Loucy (cell line): ENCODE measurements at regions not wholly inside any gene's neighbourhood (a gene's known extent, or its start where the extent isn't known, plus 50 kb on each side); places are given as distances from the start of the nearest gene placed in this dataset.

ENCODE experiments used
- CTCF ChIP-seq: fragments of 200-600 bp; sonication (generic); conservative IDR thresholded peaks from 2 replicates; pipeline ENCODE4 v1.5.1; 2014; ENCODE audit warnings: mild to moderate bottlenecking, antibody characterized with exemption, low read length
- EZH2phosphoT487 ChIP-seq: fragments of 200-600 bp; IDR thresholded peaks from 2 replicates; pipeline ENCODE4 v1.6.1; 2018; ENCODE audit warnings: antibody characterized with exemption, mild to moderate bottlenecking, moderate library complexity, borderline replicate concordance

DNA sequence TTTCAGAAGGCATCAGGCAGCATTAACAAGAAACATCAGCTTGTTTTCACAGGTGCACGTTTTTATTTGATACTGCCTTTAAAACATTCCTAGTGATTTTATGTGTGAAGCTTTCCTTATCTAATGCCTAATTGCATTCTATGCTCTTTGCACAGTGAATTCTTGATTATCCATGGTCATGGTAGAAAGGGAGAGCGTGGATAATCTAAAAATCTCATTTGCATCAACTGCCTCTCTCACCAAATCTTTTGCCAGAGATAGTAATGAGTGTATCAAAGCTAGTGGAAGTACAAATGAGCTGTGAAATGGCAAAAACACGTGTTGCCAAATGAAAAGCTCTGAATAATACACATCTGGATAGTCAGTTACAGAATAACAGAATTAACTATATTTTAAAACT is 170.5 kb downstream of the NAA11 start:
- TF ChIP-seq CTCF, result no peak
- TF ChIP-seq EZH2phosphoT487, result no peak
